T-helper 9 cell (primary cell): ENCODE measurements at regions not wholly inside any gene's neighbourhood (a gene's known extent, or its start where the extent isn't known, plus 50 kb on each side); places are given as distances from the start of the nearest gene placed in this dataset.
"Not testable (repeated sequence)": the region's sequence is repeated elsewhere in the genome, so short reads cannot be mapped to it uniquely, and the experiment has no call there.

Experiments
- DNase-seq: peaks from one replicate; pipeline ENCODE4 v3.0.0-alpha.2; 2020

GRCh38 chr17:64723781-64724180, 61.7 kb upstream of the SMURF2 start:
- DNase-seq = no peak

DNA sequence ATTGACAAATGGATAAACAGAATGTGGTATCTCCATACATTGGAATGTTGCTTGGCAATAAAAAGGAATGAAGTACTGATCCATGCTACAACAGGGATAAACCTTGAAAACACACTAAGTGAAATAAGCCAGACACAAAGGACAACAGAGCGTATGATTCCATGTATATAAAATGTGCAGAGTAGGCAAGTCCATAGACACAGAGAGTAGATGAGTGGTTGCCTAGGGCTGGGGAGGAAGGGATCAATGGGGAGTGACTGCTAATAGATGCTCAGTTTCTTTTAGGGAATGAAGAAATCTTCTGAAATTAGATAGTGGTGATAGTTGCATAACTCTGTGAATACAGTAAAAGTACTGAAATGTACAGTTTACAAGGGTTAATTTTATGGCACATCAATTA, 59.4 kb upstream of the SMURF2 start:
- DNase-seq = not testable (repeated sequence)

DNA sequence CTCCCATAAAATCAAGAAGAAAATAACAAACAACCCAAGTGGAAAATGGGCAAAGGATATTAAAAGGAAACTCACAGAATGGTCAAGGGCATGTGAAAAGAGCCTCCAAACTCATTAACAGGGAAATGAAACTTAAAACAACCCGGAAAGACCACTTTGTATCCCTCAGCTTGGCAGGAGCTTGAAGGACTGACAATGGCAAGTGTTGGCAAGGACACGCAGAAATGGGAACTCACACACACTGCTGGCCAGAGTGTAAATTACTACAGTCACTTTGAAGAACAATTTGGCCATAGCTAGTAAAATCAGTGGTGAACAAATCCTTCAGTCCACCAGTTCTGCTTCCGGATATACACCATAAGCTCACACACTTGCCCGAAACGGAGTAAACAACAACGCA, 58.1 kb upstream of the SMURF2 start:
- not testable (repeated sequence) for DNase-seq

DNA sequence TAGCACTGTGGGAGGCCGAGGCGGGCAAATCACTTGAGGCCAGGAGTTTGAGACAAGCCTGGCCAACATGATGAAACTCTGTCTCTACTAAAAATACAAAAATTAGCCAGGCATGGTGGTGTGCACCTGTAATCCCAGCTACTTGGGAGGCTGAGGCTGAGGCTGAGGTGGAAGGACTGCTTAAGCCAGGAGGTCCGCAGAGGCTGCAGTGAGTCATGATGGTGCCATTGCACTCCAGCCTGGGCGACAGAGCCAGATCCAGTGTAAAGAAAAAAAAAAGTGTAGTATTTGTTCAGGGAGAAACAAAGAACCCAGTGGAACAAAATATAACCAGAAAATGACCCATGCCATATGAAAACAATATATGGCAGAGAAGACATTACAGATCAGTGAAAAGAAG, 57.4 kb upstream of the SMURF2 start:
- not testable (repeated sequence) for DNase-seq

- not testable (repeated sequence) for DNase-seq
These were observed 56.7 kb upstream of the SMURF2 start for GRCh38 chr17:64718816-64719215.

GRCh38 chr17:64718058-64718457, 56.0 kb upstream of the SMURF2 start:
- no peak for DNase-seq

GRCh38 chr17:64716496-64716895, 54.4 kb upstream of the SMURF2 start:
- not testable (repeated sequence) for DNase-seq

DNA sequence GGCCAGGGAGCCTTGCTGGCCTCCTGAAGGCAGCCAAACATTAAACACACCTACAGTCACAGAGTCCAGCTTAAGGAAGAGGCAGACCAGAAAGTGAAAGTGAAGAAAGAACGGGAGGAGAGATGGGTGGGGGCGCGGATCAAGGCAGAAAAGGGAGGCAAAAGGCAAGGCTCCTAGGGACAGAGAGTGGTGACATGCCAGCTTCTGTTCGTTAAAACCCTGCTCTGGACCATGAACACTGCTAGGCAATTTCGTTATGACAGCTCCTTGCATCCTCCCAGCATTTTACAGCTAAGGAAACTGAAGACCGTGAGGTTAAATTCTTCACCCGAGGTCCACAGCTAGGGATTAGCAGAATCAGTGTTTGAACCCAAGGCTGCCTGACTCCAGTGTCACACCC, 51.7 kb upstream of the SMURF2 start:
- DNase-seq = not testable (repeated sequence)

- DNase-seq = peak; percentile 29
These were observed 50.6 kb upstream of the SMURF2 start for GRCh38 chr17:64712557-64713351.
